ENCODE measurements at regions not wholly inside any gene's neighbourhood (a gene's known extent, or its start where the extent isn't known, plus 50 kb on each side); places are given as distances from the start of the nearest gene placed in this dataset.

- POLR2A ChIA-PET, result no interaction called here
Observed at GRCh38 chr18:45175511-45175910, 439.8 kb upstream of the SLC14A2 start.

GRCh38 chr18:45186832-45187231 lies 428.4 kb upstream of the SLC14A2 start:
- H3K27ac ChIP-seq (ENCODE audit: low read depth in 2 of 2, low read length in 1 of 2), result no peak overlapping the region
- H3K79me2 ChIP-seq (ENCODE audit: insufficient read depth), result no peaks in the 10 kb centered on the region
- no peaks in the 10 kb centered on the region for H3K9me3 ChIP-seq
- DNase-seq, result no peak
- TF ChIP-seq GABPA (IDR thresholded peaks at IDR 0.05; ENCODE audit: low read depth) (no peak), FOXM1 (IDR thresholded peaks at IDR 0.05; ENCODE audit: low read depth) (no peak), POLR2AphosphoS5 (IDR thresholded peaks at IDR 0.05; ENCODE audit: low read depth, low read length) (no peak), GATA2 (CRISPR knock-in tag; IDR thresholded peaks at IDR 0.05) (no peak), RFX5 (IDR thresholded peaks at IDR 0.05; ENCODE audit: low read length) (no peak), CHD2 (IDR thresholded peaks at IDR 0.05; ENCODE audit: low read length, partially characterized antibody) (no peak)
- H4K20me1 ChIP-seq (ENCODE audit: insufficient read depth), result no peaks in the 10 kb centered on the region
- no peaks in the 10 kb centered on the region for H3K36me3 ChIP-seq (replicated peaks in 1 of 2; ENCODE audit: control insufficient read depth in 1 of 2, insufficient read depth in 2 of 2, low read length in 1 of 2)
- H3K4me1 ChIP-seq (ENCODE audit: control insufficient read depth in 1 of 2, insufficient read depth in 2 of 2, low read depth in 1 of 2, low read length in 1 of 2), result no peaks in the 10 kb centered on the region
- H3F3A ChIP-seq (replicated peaks; ENCODE audit: insufficient read depth), result no peaks in the 10 kb centered on the region
- no peak overlapping the region for H3K4me3 ChIP-seq (ENCODE audit: low read depth in 2 of 2, low read length in 1 of 2)
- no peak overlapping the region for H2AFZ ChIP-seq (ENCODE audit: low read depth)
- H3K27me3 ChIP-seq (ENCODE audit: insufficient read depth), result no peaks in the 10 kb centered on the region
- H3K9me2 ChIP-seq, result no peaks in the 10 kb centered on the region
- 67% methylated on average over 3 of the region's 3 CpGs for WGBS (ENCODE audit: low lambda C conversion rate)
- CTCF ChIA-PET, result no interaction called here
- no peak overlapping the region for H3K4me2 ChIP-seq
- POLR2A ChIA-PET, result no interaction called here
- H3K9ac ChIP-seq, result no peak overlapping the region

More at GRCh38 chr18:45175511-45175910, 439.8 kb upstream of the SLC14A2 start:
- H3K79me2 ChIP-seq (ENCODE audit: insufficient read depth), result no peaks in the 10 kb centered on the region
- H3K9me3 ChIP-seq, result no peaks in the 10 kb centered on the region
- no peaks in the 10 kb centered on the region for H3K27me3 ChIP-seq (ENCODE audit: insufficient read depth)
- peaks cover 3% of the 10 kb centered on the region for H3F3A ChIP-seq (replicated peaks; ENCODE audit: insufficient read depth)
- H3K9ac ChIP-seq, result no peak overlapping the region
- CTCF ChIA-PET, result interaction anchor here (0.7 to 1.0 kb wide), 3 partner anchors 12 to 47 kb away, joined by 3 read pairs; no protein-coding TSS in a partner anchor
- no peak for DNase-seq
- no peaks in the 10 kb centered on the region for H4K20me1 ChIP-seq (ENCODE audit: insufficient read depth)
- H3K4me1 ChIP-seq (ENCODE audit: control insufficient read depth in 1 of 2, insufficient read depth in 2 of 2, low read depth in 1 of 2, low read length in 1 of 2), result no peaks in the 10 kb centered on the region; a peak in 1 of 4 replicates
- no peak overlapping the region for H3K4me3 ChIP-seq (ENCODE audit: low read depth in 2 of 2, low read length in 1 of 2)
- H2AFZ ChIP-seq (ENCODE audit: low read depth), result no peak overlapping the region
- H3K27ac ChIP-seq (ENCODE audit: low read depth in 2 of 2, low read length in 1 of 2), result no peak overlapping the region
- H3K36me3 ChIP-seq (replicated peaks in 1 of 2; ENCODE audit: control insufficient read depth in 1 of 2, insufficient read depth in 2 of 2, low read length in 1 of 2), result no peaks in the 10 kb centered on the region
- 0 out of 2 replicates have a peak, but pooled peaks cover 3% of the 10 kb centered on the region for H3K9me2 ChIP-seq
- 97% methylated on average over 2 of the region's 2 CpGs for WGBS (ENCODE audit: low lambda C conversion rate)
- TF ChIP-seq REST (IDR thresholded peaks at IDR 0.05; ENCODE audit: low read depth, low read length), result no peak
- H3K4me2 ChIP-seq, result no peak overlapping the region

- Histone ChIP-seq H3K9ac (no peak overlapping the region), H3K36me3 (replicated peaks in 1 of 2; ENCODE audit: control insufficient read depth in 1 of 2, insufficient read depth in 2 of 2, low read length in 1 of 2) (no peaks in the 10 kb centered on the region), H3F3A (replicated peaks; ENCODE audit: insufficient read depth) (no peaks in the 10 kb centered on the region), H3K79me2 (ENCODE audit: insufficient read depth) (no peaks in the 10 kb centered on the region), H3K4me3 (ENCODE audit: low read depth in 2 of 2, low read length in 1 of 2) (no peak overlapping the region), H3K4me2 (no peak overlapping the region), H3K9me3 (no peaks in the 10 kb centered on the region), H3K4me1 (ENCODE audit: control insufficient read depth in 1 of 2, insufficient read depth in 2 of 2, low read depth in 1 of 2, low read length in 1 of 2) (no peaks in the 10 kb centered on the region), H3K27ac (ENCODE audit: low read depth in 2 of 2, low read length in 1 of 2) (no peak overlapping the region), H3K27me3 (ENCODE audit: insufficient read depth) (no peaks in the 10 kb centered on the region), H2AFZ (ENCODE audit: low read depth) (no peak overlapping the region), H4K20me1 (ENCODE audit: insufficient read depth) (no peaks in the 10 kb centered on the region), H3K9me2 (0 out of 2 replicates have a peak, but pooled peaks cover 5% of the 10 kb centered on the region)
- DNase-seq, result no peak
- 84% methylated on average over 1 of the region's 1 CpG for WGBS (ENCODE audit: low lambda C conversion rate)
- ChIA-PET POLR2A (no interaction called here), CTCF (no interaction called here)
- TF ChIP-seq REST (IDR thresholded peaks at IDR 0.05; ENCODE audit: low read depth, low read length), result no peak
- TF ChIP-seq MAX (IDR thresholded peaks at IDR 0.05; ENCODE audit: low read depth), result no peak
- TF ChIP-seq EZH2phosphoT487 (IDR thresholded peaks at IDR 0.05; ENCODE audit: borderline replicate concordance, low read depth), result no peak
- TF ChIP-seq TEAD4 (IDR thresholded peaks at IDR 0.05; ENCODE audit: borderline replicate concordance, insufficient read depth), result no peak
- no peak for TF ChIP-seq PBX3 (IDR thresholded peaks at IDR 0.05)
- no peak for TF ChIP-seq MXI1 (IDR thresholded peaks at IDR 0.05; ENCODE audit: low read depth, low read length)
- no peak for TF ChIP-seq EP300 (IDR thresholded peaks at IDR 0.05; ENCODE audit: borderline replicate concordance in 1 of 2, low read depth in 1 of 2, low read length in 1 of 2)
- TF ChIP-seq RFX5 (IDR thresholded peaks at IDR 0.05; ENCODE audit: low read length), result no peak
Observed at GRCh38 chr18:45191795-45192194, 423.5 kb upstream of the SLC14A2 start.

Measured in SK-N-SH (cell line).